GM12878 (cell line): ENCODE measurements at regions not wholly inside any gene's neighbourhood (a gene's known extent, or its start where the extent isn't known, plus 50 kb on each side); places are given as distances from the start of the nearest gene placed in this dataset.

Experiments used
- ATAC-seq: fragments of 200-7000 bp; cut with Tn5 transposase; 3 replicates; pipeline ENCODE4 v1.9.1; 2020; ENCODE audit warnings: mild to moderate bottlenecking, moderate library complexity
- BruUV-seq: library from RNA; stranded (reverse); fragments of 400-500 nt; replicated peaks from 2 replicates; lab custom pipeline; 2021; lab: Mats Ljungman, UMichigan
- CTCF ChIA-PET: fragments of 300-600 bp; sonication (Branson Sonifier 250); formaldehyde crosslinking; extraction: SDS; loops from one replicate; lab custom pipeline; 2021; ENCODE audit warnings: inconsistent platforms; lab: Yijun Ruan, JAX
- POLR2A ChIA-PET: fragments of 350-600 bp; formaldehyde crosslinking; extraction: SDS; loops from one replicate; lab custom pipeline; 2021; ENCODE audit warnings: inconsistent platforms; lab: Charles Lee
- RAD21 ChIA-PET: fragments of 300-600 bp; sonication (Branson Sonifier 250); formaldehyde crosslinking; loops from one replicate; lab custom pipeline; 2023; ENCODE audit warnings: antibody characterized with exemption; ENCODE audit not compliant: unreplicated experiment; lab: Charles Lee
- SMC1A ChIA-PET: fragments of 300-600 bp; sonication (Branson Sonifier 250); formaldehyde crosslinking; loops from one replicate; lab custom pipeline; 2023; ENCODE audit not compliant: unreplicated experiment, uncharacterized antibody; lab: Charles Lee
- DNase-seq: peaks from one replicate; pipeline ENCODE4 v3.0.0-alpha.2; 2011; ENCODE audit warnings: low read depth, low spot score
- FAIRE-seq: peaks from 3 replicates; lab custom pipeline; 2011; peaks lifted over from hg19 to GRCh38; lab: Jason Lieb, UNC
- H2AFZ ChIP-seq: 2 replicates; pipeline ENCODE4 v1.6.0; 2011; ENCODE audit warnings: low read depth, low read length, control low read depth; ENCODE audit not compliant: control insufficient read depth
- H3K27ac ChIP-seq: 2 replicates; pipeline ENCODE4 v1.5.1; 2011; ENCODE audit warnings: control low read depth; ENCODE audit not compliant: control insufficient read depth, insufficient read depth
- H3K27me3 ChIP-seq, 2 experiments: replicated peaks in 1 of 2; 2 replicates each; pipeline versions ENCODE4 v1.6.0 to v1.6.1; 2011; ENCODE audit warnings: low read length in 1 of 2; ENCODE audit not compliant: control insufficient read depth in 2 of 2, insufficient read depth in 2 of 2
- H3K36me3 ChIP-seq, 2 experiments: 2 replicates each; pipeline ENCODE4 v1.5.1; 2011; ENCODE audit warnings: low read length in 1 of 2; ENCODE audit not compliant: control insufficient read depth in 2 of 2, insufficient read depth in 2 of 2
- H3K4me1 ChIP-seq: 2 replicates; pipeline ENCODE4 v1.6.1; 2011; ENCODE audit warnings: mild to moderate bottlenecking, low read length, moderate library complexity, mixed read lengths; ENCODE audit not compliant: control insufficient read depth, insufficient read depth
- H3K4me2 ChIP-seq: 2 replicates; pipeline ENCODE4 v1.6.0; 2011; ENCODE audit warnings: control low read depth; ENCODE audit not compliant: control insufficient read depth, insufficient read depth
- H3K4me3 ChIP-seq: fragments of 200-600 bp; sonication (generic); 2 replicates; pipeline ENCODE4 v1.5.1; 2016
- H3K79me2 ChIP-seq: 2 replicates; pipeline ENCODE4 v1.6.0; 2011; ENCODE audit warnings: low read length; ENCODE audit not compliant: control insufficient read depth, insufficient read depth
- H3K9ac ChIP-seq: 2 replicates; pipeline ENCODE4 v1.8.0; 2011; ENCODE audit warnings: low read length, control low read depth, mixed read lengths; ENCODE audit not compliant: control insufficient read depth, insufficient read depth
- H3K9me3 ChIP-seq: replicated peaks from 3 replicates; pipeline ENCODE4 v1.5.1; 2011; ENCODE audit warnings: mild to moderate bottlenecking, low read length; ENCODE audit not compliant: control insufficient read depth, insufficient read depth
- H4K20me1 ChIP-seq: 2 replicates; pipeline ENCODE4 v1.6.0; 2011; ENCODE audit not compliant: control insufficient read depth, insufficient read depth
- CBX3 ChIP-seq: fragments of 200-600 bp; sonication (generic); IDR thresholded peaks from 2 replicates; pipeline ENCODE4 v1.6.1; 2016; ENCODE audit warnings: low read depth, borderline replicate concordance
- CEBPZ ChIP-seq: fragments of 150-350 bp; IDR thresholded peaks from 2 replicates; pipeline ENCODE4 v1.6.1; 2016; ENCODE audit warnings: low read depth, low read length
- CHD4 ChIP-seq: fragments of 200-600 bp; sonication (generic); IDR thresholded peaks from 2 replicates; pipeline ENCODE4 v1.6.1; 2016; ENCODE audit warnings: mild to moderate bottlenecking
- MEF2A ChIP-seq: IDR thresholded peaks from 2 replicates; pipeline ENCODE4 v1.6.1; 2011; ENCODE audit warnings: low read depth, mild to moderate bottlenecking, low read length, moderate library complexity; ENCODE audit not compliant: insufficient read depth
- RB1 ChIP-seq: fragments of 450-650 bp; formaldehyde crosslinking; IDR thresholded peaks from 2 replicates; pipeline ENCODE4 v1.6.1; 2017; ENCODE audit warnings: mild to moderate bottlenecking, borderline replicate concordance
- ZNF622 ChIP-seq: fragments of 450-650 bp; IDR thresholded peaks from 2 replicates; pipeline ENCODE4 v1.6.1; 2017; ENCODE audit warnings: mild to moderate bottlenecking, inconsistent platforms
- WGBS: methylation state at CpG from one replicate; pipeline ENCODE4 v1.1.6; 2016; ENCODE audit warnings: low lambda C conversion rate; ENCODE audit not compliant: insufficient replicate concordance, insufficient coverage; ENCODE audit errors: missing lambda C conversion rate; 5-methylcytosine and 5-hydroxymethylcytosine counted together
- in situ Hi-C: fragments of 300-500 bp; cut with MboI; formaldehyde crosslinking; loops from 9 replicates; pipeline ENCODE4 v1.14.3; 2018; ENCODE audit warnings: mixed read lengths
- intact Hi-C: fragments of 100-400 bp; cut with micrococcal nuclease; formaldehyde crosslinking; loops from one replicate; pipeline ENCODE4 v1.14.2; 2022; ENCODE audit not compliant: unreplicated experiment

GRCh38 chr5:68420476-68421344 is 205.2 kb downstream of the PIK3R1 start (continued):
- no peak for TF ChIP-seq CEBPZ
- no peak for TF ChIP-seq MEF2A
- TF ChIP-seq CHD4 = no peak

- ChIA-PET RAD21 (no interaction called here), CTCF (interaction anchor here (1.1 to 1.3 kb wide), 2 partner anchors 9 to 134 kb away, joined by 3 read pairs; no protein-coding TSS in a partner anchor), POLR2A (no interaction called here), SMC1A (interaction anchor here (0.9 to 3.2 kb wide), 7 partner anchors 8 to 137 kb away, joined by 3 to 10 read pairs (median 3); no protein-coding TSS in a partner anchor)
- no peaks in the 10 kb centered on the region for H3K36me3 ChIP-seq
- no peak overlapping the region for H3K9ac ChIP-seq
- no peak overlapping the region for H3K27ac ChIP-seq
- WGBS = 92% methylated on average over 9 of the region's 9 CpGs
- H3K4me1 ChIP-seq = peaks cover 20% of the 10 kb centered on the region
- no TSS peak for BruUV-seq
- no peak overlapping the region for H3K4me3 ChIP-seq
- no peaks in the 10 kb centered on the region for H3K27me3 ChIP-seq
- intact Hi-C loops = no loop called here
- FAIRE-seq = no peak
- in situ Hi-C loops = no loop called here
- H3K9me3 ChIP-seq = no peaks in the 10 kb centered on the region
- H4K20me1 ChIP-seq = no peaks in the 10 kb centered on the region
- no peak for DNase-seq
- no peak overlapping the region for H3K4me2 ChIP-seq
- no peak overlapping the region for H2AFZ ChIP-seq
- ATAC-seq = no peak
- TF ChIP-seq RB1 = no peak
- no peak for TF ChIP-seq ZNF622
- TF ChIP-seq CBX3 = no peak
- H3K79me2 ChIP-seq = no peaks in the 10 kb centered on the region
These were observed 206.1 kb downstream of the PIK3R1 start for GRCh38 chr5:68421485-68422220.
